Cardiac fibroblast (primary cell): ENCODE measurements at regions not wholly inside any gene's neighbourhood (a gene's known extent, or its start where the extent isn't known, plus 50 kb on each side); places are given as distances from the start of the nearest gene placed in this dataset.

ENCODE experiments used
- DNase-seq, 2 donors: peaks; one replicate each; pipeline versions ENCODE4 v3.0.0 to v3.0.0-alpha.2; 2010; ENCODE audit warnings: low read depth in 2 of 2
- H3K4me3 ChIP-seq, 2 donors: replicated peaks in 1 of 2; 1 replicate in 1 of 2; 2 replicates in 1 of 2; pipeline ENCODE4 v1.5.1; 2011; ENCODE audit warnings: low read depth in 2 of 2, low read length in 2 of 2, mild to moderate bottlenecking in 2 of 2, moderate library complexity in 1 of 2
- CTCF ChIP-seq: IDR thresholded peaks from one replicate; pipeline ENCODE4 v1.5.1; 2011; ENCODE audit warnings: low read depth, mild to moderate bottlenecking, low read length, inconsistent platforms

DNA sequence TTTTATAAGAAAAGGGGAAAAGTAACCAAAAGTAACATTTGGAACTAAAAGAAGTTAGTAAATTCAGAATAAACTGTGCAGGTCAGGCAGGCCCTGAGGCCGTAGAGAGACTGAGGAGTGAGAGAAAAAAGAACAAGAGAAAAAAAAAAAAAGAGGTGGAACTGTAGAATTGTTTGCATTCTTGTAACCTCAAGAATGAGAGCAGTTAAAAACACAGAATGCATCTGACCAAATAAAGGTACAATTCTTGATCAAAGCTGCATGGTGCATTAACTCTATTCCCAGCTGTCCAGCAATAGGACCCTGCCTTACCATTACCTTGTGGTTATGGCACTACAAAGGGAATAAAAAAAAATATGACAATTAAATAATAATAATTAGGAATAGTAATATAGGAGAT lies 170.1 kb upstream of the SEMA3A start:
- no peak for TF ChIP-seq CTCF
- H3K4me3 ChIP-seq: no peak overlapping the region
- DNase-seq: peak; percentile 6 to 14

- DNase-seq: no peak
- no peak overlapping the region for H3K4me3 ChIP-seq
- TF ChIP-seq CTCF: no peak
Observed at GRCh38 chr7:84363741-84364140, 169.2 kb upstream of the SEMA3A start.

GRCh38 chr7:84362828-84363227 lies 168.2 kb upstream of the SEMA3A start:
- H3K4me3 ChIP-seq: no peak overlapping the region
- no peak for TF ChIP-seq CTCF
- no peak for DNase-seq

DNA sequence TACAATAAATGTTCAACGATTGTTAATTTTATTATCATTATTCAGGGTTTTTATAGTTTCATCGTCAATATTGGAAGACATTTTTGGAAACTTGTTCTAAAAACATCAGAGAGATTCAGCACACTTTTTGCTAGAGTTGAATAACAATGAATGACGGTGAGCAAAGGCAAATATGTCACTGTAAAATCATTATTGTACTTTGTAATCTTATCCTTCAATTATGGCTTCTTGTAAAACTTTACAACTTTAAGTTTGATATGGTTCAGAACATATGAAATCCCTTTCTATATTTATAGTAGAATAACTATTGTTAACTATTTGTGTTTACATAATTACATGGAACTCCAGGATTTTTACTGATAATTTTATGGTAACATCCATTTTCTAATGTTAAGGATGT lies 167.8 kb upstream of the SEMA3A start:
- TF ChIP-seq CTCF: no peak
- H3K4me3 ChIP-seq: no peak overlapping the region
- no peak for DNase-seq

DNA sequence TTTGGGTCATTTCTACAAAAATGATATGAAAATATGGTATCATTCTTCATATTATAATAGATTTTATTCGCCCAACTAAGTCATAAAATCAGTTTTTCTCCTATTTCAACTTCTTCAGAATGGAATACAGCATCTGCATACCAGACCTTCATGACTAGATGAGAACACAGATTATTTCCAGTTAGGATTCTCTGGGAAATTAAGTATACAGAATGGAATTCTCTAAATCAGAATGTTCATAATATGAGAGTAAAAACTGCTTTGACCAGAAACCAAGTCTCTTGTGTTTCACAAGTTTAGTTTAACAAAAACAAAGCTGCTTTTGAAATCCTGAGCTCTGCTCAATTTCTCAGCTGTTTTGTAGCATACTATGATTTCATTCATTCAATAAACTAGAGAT lies 160.3 kb upstream of the SEMA3A start:
- no peak for TF ChIP-seq CTCF
- DNase-seq: no peak
- no peak overlapping the region for H3K4me3 ChIP-seq

GRCh38 chr7:84354030-84354429 lies 159.4 kb upstream of the SEMA3A start:
- no peak for TF ChIP-seq CTCF
- no peak for DNase-seq
- H3K4me3 ChIP-seq: no peak overlapping the region

GRCh38 chr7:84339306-84339705 lies 144.7 kb upstream of the SEMA3A start:
- peak in 1 of 2 donors; percentile 64 for DNase-seq
- H3K4me3 ChIP-seq: no peak overlapping the region
- TF ChIP-seq CTCF: no peak
